K562 (cell line): ENCODE measurements at regions not wholly inside any gene's neighbourhood (a gene's known extent, or its start where the extent isn't known, plus 50 kb on each side); places are given as distances from the start of the nearest gene placed in this dataset.

ENCODE experiments used
- ATAC-seq: fragments of 200-7000 bp; cut with Tn5 transposase; 3 replicates; pipeline ENCODE4 v1.9.1; 2020; ENCODE audit warnings: moderate library complexity
- BruUV-seq: library from RNA; stranded (reverse); fragments of 400-500 nt; replicated peaks from 2 replicates; lab custom pipeline; 2021; lab: Mats Ljungman, UMichigan
- CTCF ChIA-PET: fragments of 300-600 bp; formaldehyde crosslinking; extraction: SDS; loops from one replicate; lab custom pipeline; 2021; ENCODE audit warnings: low intra/inter-chr PET ratio; lab: Yijun Ruan, JAX
- POLR2A ChIA-PET: fragments of 300-600, 350-650 bp; sonication (Branson Sonifier 250); formaldehyde crosslinking; extraction: SDS; loops from one replicate; lab custom pipeline; 2021; ENCODE audit warnings: antibody characterized with exemption, inconsistent platforms; lab: Yijun Ruan, JAX
- DNase-seq, 4 experiments: peaks; one replicate each; pipeline versions ENCODE4 v3.0.0 to v3.0.0-alpha.2; 2011 to 2018; ENCODE audit warnings: low spot score in 3 of 4, mixed read lengths in 3 of 4; ENCODE audit errors: extremely low read depth in 1 of 4
- FAIRE-seq: peaks from 2 replicates; lab custom pipeline; 2011; peaks lifted over from hg19 to GRCh38; lab: Jason Lieb, UNC
- H2AFZ ChIP-seq: 2 replicates; pipeline ENCODE4 v1.6.0; 2011; ENCODE audit warnings: low read depth, low read length, control low read depth, inconsistent platforms
- H3K27ac ChIP-seq: fragments of 200-600 bp; 3 replicates; pipeline ENCODE4 v1.8.0; 2011; ENCODE audit warnings: low read depth, mild to moderate bottlenecking, control low read depth, inconsistent platforms, low read length, moderate library complexity, mixed read lengths; ENCODE audit errors: extremely low read depth
- H3K27me3 ChIP-seq, 2 experiments: fragments of 300-600 bp in 1 of 2; 2 replicates in 1 of 2; 3 replicates in 1 of 2; pipeline versions ENCODE4 v1.6.0 to v1.8.0; 2011; ENCODE audit warnings: inconsistent platforms in 2 of 2, low read length in 2 of 2, mild to moderate bottlenecking in 1 of 2, mixed read lengths in 1 of 2, moderate library complexity in 1 of 2; ENCODE audit not compliant: control insufficient read depth in 2 of 2, insufficient read depth in 2 of 2
- H3K36me3 ChIP-seq: fragments of 300-600 bp; 3 replicates; pipeline ENCODE4 v1.8.0; 2011; ENCODE audit warnings: mild to moderate bottlenecking, low read length, inconsistent platforms; ENCODE audit not compliant: control insufficient read depth, insufficient read depth
- H3K4me1 ChIP-seq, 2 experiments: fragments of 200-600 bp in 1 of 2; replicated peaks in 1 of 2; 2 replicates in 1 of 2; 3 replicates in 1 of 2; pipeline versions ENCODE4 v1.5.1 to v1.8.0; 2011; ENCODE audit warnings: inconsistent platforms in 2 of 2, low read length in 2 of 2, mild to moderate bottlenecking in 1 of 2, mixed read lengths in 1 of 2, moderate library complexity in 1 of 2; ENCODE audit not compliant: control insufficient read depth in 2 of 2, insufficient read depth in 2 of 2
- H3K4me2 ChIP-seq: 2 replicates; pipeline ENCODE4 v1.6.1; 2011; ENCODE audit warnings: low read length, control low read depth, inconsistent platforms, mixed read lengths; ENCODE audit not compliant: insufficient read depth
- H3K4me3 ChIP-seq: fragments of 200-600 bp; sonication (generic), shearing (Covaris generic); 2 replicates; pipeline ENCODE4 v1.5.1; 2016; ENCODE audit warnings: control low read depth, inconsistent platforms
- H3K79me2 ChIP-seq: fragments of 200-600 bp; 3 replicates; pipeline ENCODE4 v1.8.0; 2011; ENCODE audit warnings: low read length, inconsistent platforms; ENCODE audit not compliant: control insufficient read depth, insufficient read depth
- H3K9ac ChIP-seq, 2 experiments: 2 replicates each; pipeline versions ENCODE4 v1.6.0 to v1.6.1; 2011; ENCODE audit warnings: low read depth in 2 of 2, low read length in 2 of 2, control low read depth in 1 of 2, inconsistent platforms in 1 of 2, mild to moderate bottlenecking in 1 of 2, mixed read lengths in 1 of 2; ENCODE audit not compliant: insufficient read depth in 1 of 2
- H3K9me1 ChIP-seq: one replicate; pipeline ENCODE4 v1.6.0; 2011; ENCODE audit warnings: inconsistent platforms, mild to moderate bottlenecking, low read length, moderate library complexity; ENCODE audit not compliant: control insufficient read depth, insufficient read depth
- H3K9me3 ChIP-seq: replicated peaks from 2 replicates; pipeline ENCODE4 v1.5.1; 2011; ENCODE audit warnings: low read depth, low read length, inconsistent platforms; ENCODE audit not compliant: control insufficient read depth, insufficient read depth
- H4K20me1 ChIP-seq: replicated peaks from 2 replicates; pipeline ENCODE4 v1.6.1; 2011; ENCODE audit warnings: low read length, inconsistent platforms, mixed read lengths; ENCODE audit not compliant: control insufficient read depth, insufficient read depth
- CBFA2T2 ChIP-seq: fragments of 450-650 bp; conservative IDR thresholded peaks from 2 replicates; pipeline ENCODE4 v1.6.1; 2017; ENCODE audit warnings: mild to moderate bottlenecking
- CEBPB ChIP-seq: fragments of 450-650 bp; IDR thresholded peaks from 2 replicates; pipeline ENCODE4 v1.6.1; 2016; ENCODE audit warnings: missing genetic modification characterization, missing compliant biosample characterization
- CTCF ChIP-seq, 3 experiments: IDR thresholded peaks in 2 of 3; conservative IDR thresholded peaks in 1 of 3; 2 replicates each; pipeline ENCODE4 v1.5.1; 2011 to 2012; ENCODE audit warnings: low read length in 3 of 3, mild to moderate bottlenecking in 3 of 3, control low read depth in 2 of 3, improper control_type of control experiment in 1 of 3, inconsistent platforms in 1 of 3, low read depth in 1 of 3, mixed read lengths in 1 of 3, moderate library complexity in 1 of 3; ENCODE audit not compliant: insufficient read depth in 2 of 3
- DPF2 ChIP-seq: fragments of 450-650 bp; IDR thresholded peaks from 2 replicates; pipeline ENCODE4 v1.6.1; 2016
- ESRRB ChIP-seq: fragments of 250-450 bp; sonication (Bioruptor Pico); IDR thresholded peaks from 2 replicates; pipeline ENCODE4 v1.5.0; 2020; ENCODE audit warnings: mild to moderate bottlenecking, moderate library complexity, borderline replicate concordance
- GABPB1 ChIP-seq: sonication (generic); formaldehyde crosslinking; IDR thresholded peaks from 2 replicates; pipeline ENCODE4 v1.8.0; 2022; ENCODE audit warnings: mild to moderate bottlenecking, missing genetic modification reagents
- MXD1 ChIP-seq: fragments of 250-450 bp; sonication (Bioruptor Pico); IDR thresholded peaks from 2 replicates; pipeline ENCODE4 v1.8.0; 2021; ENCODE audit warnings: borderline replicate concordance, mild to moderate bottlenecking, moderate library complexity; ENCODE audit not compliant: poor library complexity, severe bottlenecking
- MYNN ChIP-seq, 2 experiments: sonication (generic); formaldehyde crosslinking in 1 of 2; IDR thresholded peaks; 2 replicates each; pipeline versions ENCODE4 v1.5.0 to v1.6.1; 2016 to 2020; ENCODE audit warnings: antibody characterized with exemption in 1 of 2, missing genetic modification reagents in 1 of 2
- NCOR1 ChIP-seq: fragments of 450-650 bp; IDR thresholded peaks from 2 replicates; pipeline ENCODE4 v1.6.1; 2016; ENCODE audit warnings: mild to moderate bottlenecking, moderate library complexity
- NEUROD1 ChIP-seq: fragments of 150-350 bp; IDR thresholded peaks from 2 replicates; pipeline ENCODE4 v1.6.1; 2014; ENCODE audit warnings: borderline replicate concordance, low read length, low read depth; ENCODE audit not compliant: partially characterized antibody
- RAD51 ChIP-seq: fragments of 450-650 bp; IDR thresholded peaks from 2 replicates; pipeline ENCODE4 v1.7.1; 2016; ENCODE audit warnings: low read depth, mild to moderate bottlenecking, borderline replicate concordance
- RBM14 ChIP-seq: fragments of 200-400 bp; formaldehyde crosslinking; IDR thresholded peaks from 2 replicates; pipeline ENCODE4 v1.6.1; 2018; ENCODE audit warnings: low read depth, mild to moderate bottlenecking, low read length, moderate library complexity, borderline replicate concordance; ENCODE audit not compliant: insufficient read depth
- SMARCA5 ChIP-seq: fragments of 450-650 bp; IDR thresholded peaks from 2 replicates; pipeline ENCODE4 v1.6.1; 2016
- STAT5A ChIP-seq: IDR thresholded peaks from 2 replicates; pipeline ENCODE4 v1.6.1; 2012; ENCODE audit warnings: low read length, inconsistent platforms, borderline replicate concordance
- TBP ChIP-seq: optimal IDR thresholded peaks from 2 replicates; pipeline ENCODE3; 2011; ENCODE audit warnings: low read depth, low read length, improper control_type of control experiment
- ZNF184 ChIP-seq: sonication (generic); formaldehyde crosslinking; IDR thresholded peaks from 2 replicates; pipeline ENCODE4 v1.5.0; 2020; ENCODE audit warnings: missing genetic modification reagents
- WGBS: fragments of 100-300 bp; shearing (Covaris generic); methylation state at CpG from one replicate; pipeline ENCODE4 v1.1.6; 2016; ENCODE audit warnings: low coverage, mixed read lengths; ENCODE audit not compliant: insufficient coverage; ENCODE audit errors: missing lambda C conversion rate; 5-methylcytosine and 5-hydroxymethylcytosine counted together
- in situ Hi-C: fragments of 300-500 bp; cut with MboI; formaldehyde crosslinking; loops from 4 replicates; pipeline ENCODE4 v1.15.0; 2018; ENCODE audit warnings: inconsistent platforms, mixed read lengths
- intact Hi-C: fragments of 100-400 bp; cut with micrococcal nuclease; formaldehyde crosslinking; loops from 2 replicates; pipeline ENCODE4 v1.14.2; 2022

GRCh38 chr11:123272565-123272964 is 77.5 kb upstream of the CLMP start:
- H3K9ac ChIP-seq: no peak overlapping the region
- no peak for DNase-seq
- intact Hi-C loops: no loop called here
- POLR2A ChIA-PET: no interaction called here
- no peak overlapping the region for H3K27ac ChIP-seq
- ATAC-seq: no peak
- whole genome bisulfite sequencing: 0% methylated on average over 2 of the region's 2 CpGs
- H3K4me2 ChIP-seq: no peak overlapping the region
- BruUV-seq: no TSS peak
- in situ Hi-C loops: no loop called here
- H3K9me3 ChIP-seq: no peaks in the 10 kb centered on the region
- no peak overlapping the region for H3K4me3 ChIP-seq
- H3K79me2 ChIP-seq: no peaks in the 10 kb centered on the region
- TF ChIP-seq GABPB1 (CRISPR knock-in tag): no peak
- no peak for TF ChIP-seq NEUROD1
- TF ChIP-seq STAT5A: no peak
- no peak for TF ChIP-seq TBP
- H3K27me3 ChIP-seq: no peaks in the 10 kb centered on the region; a peak in 1 of 5 replicates
- no peak for FAIRE-seq
- H3K4me1 ChIP-seq: no peaks in the 10 kb centered on the region
- no peaks in the 10 kb centered on the region for H4K20me1 ChIP-seq
- no peaks in the 10 kb centered on the region for H3K9me1 ChIP-seq
- no peaks in the 10 kb centered on the region for H3K36me3 ChIP-seq
- CTCF ChIA-PET: no interaction called here
- H2AFZ ChIP-seq: no peak overlapping the region

- Histone ChIP-seq H3K9me3 (no peaks in the 10 kb centered on the region), H3K9me1 (no peaks in the 10 kb centered on the region), H3K36me3 (no peaks in the 10 kb centered on the region), H3K27me3 (peaks cover 0 to 17% of the 10 kb centered on the region in 2 experiments; a peak in 2 of 5 replicates), H3K27ac (no peak overlapping the region), H3K9ac (no peak overlapping the region), H2AFZ (no peak overlapping the region), H3K4me1 (no peaks in the 10 kb centered on the region), H3K79me2 (no peaks in the 10 kb centered on the region), H3K4me2 (no peak overlapping the region), H4K20me1 (no peaks in the 10 kb centered on the region), H3K4me3 (no peak overlapping the region)
- intact Hi-C loops (no loop called here), in situ Hi-C loops (no loop called here)
- FAIRE-seq (no peak), ATAC-seq (no peak), DNase-seq (no peak)
- no TSS peak for BruUV-seq
- POLR2A ChIA-PET: no interaction called here
- CTCF ChIA-PET: no interaction called here
- 0% methylated on average over 5 of the region's 6 CpGs for WGBS
- no peak for TF ChIP-seq MXD1 (CRISPR knock-in tag)
- no peak for TF ChIP-seq MYNN (IDR thresholded peaks at IDR 0.05)
- TF ChIP-seq MYNN (CRISPR knock-in tag; IDR thresholded peaks at IDR 0.05): no peak
- no peak for TF ChIP-seq DPF2
- no peak for TF ChIP-seq CTCF (IDR thresholded peaks at IDR 0.05 in 2 of 3, conservative IDR thresholded peaks at IDR 0.05 in 1 of 3; ENCODE audit: insufficient read depth in 2 of 3, low read depth in 1 of 3, low read length in 3 of 3)
- TF ChIP-seq ESRRB (CRISPR knock-in tag): no peak
- no peak for TF ChIP-seq SMARCA5
- TF ChIP-seq ZNF184 (CRISPR knock-in tag): no peak
- TF ChIP-seq CEBPB (tag): no peak
- TF ChIP-seq RAD51: peak; percentile 76
- no peak for TF ChIP-seq RBM14
- TF ChIP-seq NCOR1: no peak
- peak; percentile 43; the same call in 1 of the 2 replicates for TF ChIP-seq CBFA2T2
Observed at GRCh38 chr11:123268156-123268555, 73.1 kb upstream of the CLMP start.
